ENCODE measurements at regions not wholly inside any gene's neighbourhood (a gene's known extent, or its start where the extent isn't known, plus 50 kb on each side); places are given as distances from the start of the nearest gene placed in this dataset.

DNA sequence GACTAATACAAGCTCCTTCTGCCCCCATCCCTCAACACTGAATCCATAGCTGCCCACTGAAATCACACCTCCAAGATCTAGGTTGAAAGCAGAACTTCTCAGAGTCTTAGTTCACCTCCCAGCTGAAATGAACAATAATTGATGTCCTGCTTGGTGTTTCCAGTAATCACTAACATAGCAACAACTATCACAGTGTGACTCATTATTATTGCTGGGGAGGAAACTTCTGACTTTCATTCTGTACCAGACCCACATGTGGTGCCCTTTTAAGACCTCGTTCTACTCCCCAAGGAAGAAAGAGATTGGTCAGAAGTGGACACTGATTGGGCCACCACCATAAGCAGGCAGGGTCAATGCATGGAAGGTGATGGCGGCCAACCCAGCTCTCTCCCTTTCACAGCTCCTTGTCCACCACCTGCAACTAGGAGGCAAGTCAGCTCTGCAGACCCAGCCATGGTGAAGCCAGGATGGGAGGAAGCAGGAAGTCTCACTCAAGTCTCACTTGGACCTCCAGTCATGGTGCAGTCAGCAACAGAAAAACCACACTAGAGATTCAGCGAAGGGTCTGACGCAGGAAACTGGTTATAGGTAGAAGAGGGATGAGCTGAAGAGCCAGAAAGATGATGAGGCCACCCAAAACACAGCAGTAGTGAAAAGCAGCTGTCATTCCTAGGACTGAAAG is 720.2 kb downstream of the PTPRU start:
- TF ChIP-seq, protein P1, sequence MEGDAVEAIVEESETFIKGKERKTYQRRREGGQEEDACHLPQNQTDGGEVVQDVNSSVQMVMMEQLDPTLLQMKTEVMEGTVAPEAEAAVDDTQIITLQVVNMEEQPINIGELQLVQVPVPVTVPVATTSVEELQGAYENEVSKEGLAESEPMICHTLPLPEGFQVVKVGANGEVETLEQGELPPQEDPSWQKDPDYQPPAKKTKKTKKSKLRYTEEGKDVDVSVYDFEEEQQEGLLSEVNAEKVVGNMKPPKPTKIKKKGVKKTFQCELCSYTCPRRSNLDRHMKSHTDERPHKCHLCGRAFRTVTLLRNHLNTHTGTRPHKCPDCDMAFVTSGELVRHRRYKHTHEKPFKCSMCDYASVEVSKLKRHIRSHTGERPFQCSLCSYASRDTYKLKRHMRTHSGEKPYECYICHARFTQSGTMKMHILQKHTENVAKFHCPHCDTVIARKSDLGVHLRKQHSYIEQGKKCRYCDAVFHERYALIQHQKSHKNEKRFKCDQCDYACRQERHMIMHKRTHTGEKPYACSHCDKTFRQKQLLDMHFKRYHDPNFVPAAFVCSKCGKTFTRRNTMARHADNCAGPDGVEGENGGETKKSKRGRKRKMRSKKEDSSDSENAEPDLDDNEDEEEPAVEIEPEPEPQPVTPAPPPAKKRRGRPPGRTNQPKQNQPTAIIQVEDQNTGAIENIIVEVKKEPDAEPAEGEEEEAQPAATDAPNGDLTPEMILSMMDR (IDR thresholded peaks at IDR 0.05; ENCODE audit: low read depth, low read length, poor library complexity, severe bottlenecking): no peak
- TF ChIP-seq EZH2phosphoT487 (IDR thresholded peaks at IDR 0.05; ENCODE audit: borderline replicate concordance, low read length): no peak
